ENCODE measurements at regions not wholly inside any gene's neighbourhood (a gene's known extent, or its start where the extent isn't known, plus 50 kb on each side); places are given as distances from the start of the nearest gene placed in this dataset.

GRCh38 chr6:40165036-40165709 lies 230.9 kb upstream of the MOCS1 start:
- TF ChIP-seq, protein P1, sequence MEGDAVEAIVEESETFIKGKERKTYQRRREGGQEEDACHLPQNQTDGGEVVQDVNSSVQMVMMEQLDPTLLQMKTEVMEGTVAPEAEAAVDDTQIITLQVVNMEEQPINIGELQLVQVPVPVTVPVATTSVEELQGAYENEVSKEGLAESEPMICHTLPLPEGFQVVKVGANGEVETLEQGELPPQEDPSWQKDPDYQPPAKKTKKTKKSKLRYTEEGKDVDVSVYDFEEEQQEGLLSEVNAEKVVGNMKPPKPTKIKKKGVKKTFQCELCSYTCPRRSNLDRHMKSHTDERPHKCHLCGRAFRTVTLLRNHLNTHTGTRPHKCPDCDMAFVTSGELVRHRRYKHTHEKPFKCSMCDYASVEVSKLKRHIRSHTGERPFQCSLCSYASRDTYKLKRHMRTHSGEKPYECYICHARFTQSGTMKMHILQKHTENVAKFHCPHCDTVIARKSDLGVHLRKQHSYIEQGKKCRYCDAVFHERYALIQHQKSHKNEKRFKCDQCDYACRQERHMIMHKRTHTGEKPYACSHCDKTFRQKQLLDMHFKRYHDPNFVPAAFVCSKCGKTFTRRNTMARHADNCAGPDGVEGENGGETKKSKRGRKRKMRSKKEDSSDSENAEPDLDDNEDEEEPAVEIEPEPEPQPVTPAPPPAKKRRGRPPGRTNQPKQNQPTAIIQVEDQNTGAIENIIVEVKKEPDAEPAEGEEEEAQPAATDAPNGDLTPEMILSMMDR (conservative IDR thresholded peaks at IDR 0.05; ENCODE audit: low read depth, low read length): no peak
- TF ChIP-seq EZH2 (IDR thresholded peaks at IDR 0.05; ENCODE audit: borderline replicate concordance, low read depth, low read length, poor library complexity, severe bottlenecking): no peak

Data from A673 (cell line).